HCT116 (cell line): ENCODE measurements at regions not wholly inside any gene's neighbourhood (a gene's known extent, or its start where the extent isn't known, plus 50 kb on each side); places are given as distances from the start of the nearest gene placed in this dataset.

Experiments used
- ATAC-seq: fragments of 200-7000 bp; cut with Tn5 transposase; 2 replicates; pipeline ENCODE4 v1.9.1; 2020; ENCODE audit warnings: mild to moderate bottlenecking, moderate library complexity
- BruUV-seq: library from RNA; stranded (reverse); fragments of 400-500 nt; replicated peaks from 2 replicates; lab custom pipeline; 2021; lab: Mats Ljungman, UMichigan
- CTCF ChIA-PET: fragments of 300-600 bp; sonication (Branson Sonifier 250); formaldehyde crosslinking; loops from one replicate; lab custom pipeline; 2021; ENCODE audit warnings: antibody characterized with exemption; lab: Charles Lee
- POLR2A ChIA-PET: fragments of 300-600, 350-600 bp; sonication (Branson Sonifier 250); formaldehyde crosslinking; loops from one replicate; lab custom pipeline; 2021; ENCODE audit warnings: antibody characterized with exemption; lab: Charles Lee
- RAD21 ChIA-PET, 2 experiments: fragments of 300-600 bp; sonication (Branson Sonifier 250); formaldehyde crosslinking; loops; one replicate each; lab custom pipeline; 2023; ENCODE audit warnings: low total read pairs in 2 of 2; ENCODE audit not compliant: uncharacterized antibody in 2 of 2, unreplicated experiment in 2 of 2, low non-redundant PET in 1 of 2; lab: Charles Lee
- DNase-seq: peaks from one replicate; pipeline ENCODE4 v3.0.0-alpha.2; 2010; ENCODE audit warnings: low read depth, low spot score
- H2AFZ ChIP-seq: fragments of 200-600 bp; shearing (Covaris generic), sonication (generic); 2 replicates; pipeline ENCODE4 v1.6.1; 2017; ENCODE audit warnings: low read depth, mixed run types, mixed read lengths, antibody characterized with exemption, low read length; ENCODE audit not compliant: poor library complexity, severe bottlenecking
- H3K27ac ChIP-seq: 2 replicates; pipeline ENCODE4 v1.5.1; 2012; ENCODE audit warnings: low read depth, low read length
- H3K27me3 ChIP-seq: fragments of 200-600 bp; sonication (generic); 2 replicates; pipeline ENCODE4 v1.6.1; 2016; ENCODE audit warnings: mixed run types, low read length, mixed read lengths; ENCODE audit not compliant: insufficient read depth
- H3K36me3 ChIP-seq, 2 experiments: fragments of 200-500 bp in 1 of 2; fragments of 200-600 bp in 1 of 2; sonication (Bioruptor generic) in 1 of 2; sonication (generic) in 1 of 2; 2 replicates each; pipeline versions ENCODE4 v1.5.1 to v1.6.1; 2014 to 2016; ENCODE audit warnings: low read length in 2 of 2, inconsistent platforms in 1 of 2, mixed read lengths in 1 of 2, mixed run types in 1 of 2; ENCODE audit not compliant: insufficient read depth in 2 of 2, control insufficient read depth in 1 of 2
- H3K4me1 ChIP-seq, 2 experiments: fragments of 200-600 bp in 1 of 2; sonication (generic) in 1 of 2; 2 replicates each; pipeline versions ENCODE4 v1.5.1 to v1.6.1; 2012 to 2017; ENCODE audit warnings: low read length in 2 of 2, inconsistent platforms in 1 of 2, mild to moderate bottlenecking in 1 of 2, mixed read lengths in 1 of 2, mixed run types in 1 of 2, moderate library complexity in 1 of 2; ENCODE audit not compliant: insufficient read depth in 2 of 2, control insufficient read depth in 1 of 2
- H3K4me2 ChIP-seq: fragments of 200-600 bp; sonication (generic); 2 replicates; pipeline ENCODE4 v1.6.1; 2017; ENCODE audit warnings: mixed run types, low read length, mixed read lengths
- H3K4me3 ChIP-seq, 2 experiments: fragments of 200-600 bp in 1 of 2; sonication (generic) in 1 of 2; replicated peaks in 1 of 2; 2 replicates each; pipeline ENCODE4 v1.5.1; 2011 to 2016; ENCODE audit warnings: low read length in 2 of 2, control low read depth in 1 of 2, low read depth in 1 of 2, mild to moderate bottlenecking in 1 of 2, mixed read lengths in 1 of 2, mixed run types in 1 of 2
- H3K79me2 ChIP-seq: fragments of 200-600 bp; sonication (generic); 2 replicates; pipeline ENCODE4 v1.6.1; 2017; ENCODE audit warnings: mild to moderate bottlenecking, mixed run types, low read length, moderate library complexity, mixed read lengths; ENCODE audit not compliant: insufficient read depth
- H3K9ac ChIP-seq: fragments of 200-600 bp; sonication (generic); 2 replicates; pipeline ENCODE4 v1.6.1; 2016; ENCODE audit warnings: low read length, mixed read lengths
- H3K9me2 ChIP-seq: fragments of 200-600 bp; sonication (generic), shearing (Covaris generic); 2 replicates; pipeline ENCODE4 v1.6.1; 2017; ENCODE audit warnings: mixed run types, mild to moderate bottlenecking, moderate library complexity; ENCODE audit not compliant: insufficient read depth
- H3K9me3 ChIP-seq, 2 experiments: fragments of 200-500 bp in 1 of 2; fragments of 200-600 bp in 1 of 2; sonication (Bioruptor generic) in 1 of 2; sonication (generic) in 1 of 2; 2 replicates each; pipeline ENCODE4 v1.6.1; 2014 to 2017; ENCODE audit warnings: low read length in 2 of 2, mixed read lengths in 2 of 2, inconsistent platforms in 1 of 2, low read depth in 1 of 2, mild to moderate bottlenecking in 1 of 2, mixed run types in 1 of 2, moderate library complexity in 1 of 2; ENCODE audit not compliant: control insufficient read depth in 1 of 2, insufficient read depth in 1 of 2
- H4K20me1 ChIP-seq: fragments of 200-600 bp; sonication (generic), shearing (Covaris generic); 2 replicates; pipeline ENCODE4 v1.6.1; 2017; ENCODE audit warnings: mixed run types, mild to moderate bottlenecking, moderate library complexity; ENCODE audit not compliant: insufficient read depth
- CEBPB ChIP-seq: IDR thresholded peaks from 2 replicates; pipeline ENCODE4 v1.6.1; 2012; ENCODE audit warnings: low read depth
- CTCF ChIP-seq, 3 experiments: fragments of 200-600 bp in 1 of 3; sonication (generic) in 1 of 3; IDR thresholded peaks in 2 of 3; conservative IDR thresholded peaks in 1 of 3; 2 replicates each; pipeline ENCODE4 v1.5.1; 2012 to 2017; ENCODE audit warnings: low read depth in 2 of 3, low read length in 2 of 3, antibody characterized with exemption in 1 of 3, borderline replicate concordance in 1 of 3, control low read depth in 1 of 3, mild to moderate bottlenecking in 1 of 3, mixed read lengths in 1 of 3, mixed run types in 1 of 3, moderate library complexity in 1 of 3; ENCODE audit not compliant: insufficient read depth in 1 of 3
- EGR1 ChIP-seq: IDR thresholded peaks from 2 replicates; pipeline ENCODE4 v1.6.1; 2012; ENCODE audit warnings: low read depth
- EZH2phosphoT487 ChIP-seq: fragments of 200-600 bp; IDR thresholded peaks from 2 replicates; pipeline ENCODE4 v1.6.1; 2018; ENCODE audit warnings: antibody characterized with exemption, borderline replicate concordance
- MAX ChIP-seq: IDR thresholded peaks from 2 replicates; pipeline ENCODE4 v1.6.1; 2012
- POLR2AphosphoS5 ChIP-seq: IDR thresholded peaks from 2 replicates; pipeline ENCODE4 v1.6.1; 2011; ENCODE audit warnings: mild to moderate bottlenecking, low read depth, low read length, moderate library complexity
- SP1 ChIP-seq: IDR thresholded peaks from 2 replicates; pipeline ENCODE4 v1.6.1; 2012; ENCODE audit warnings: low read depth
- YY1 ChIP-seq: IDR thresholded peaks from 2 replicates; pipeline ENCODE4 v1.6.1; 2011; ENCODE audit warnings: low read length, low read depth, moderate library complexity, mild to moderate bottlenecking; ENCODE audit not compliant: insufficient replicate concordance; ENCODE audit errors: extremely low read depth
- intact Hi-C: fragments of 100-400 bp; cut with micrococcal nuclease; formaldehyde crosslinking; loops from 2 replicates; pipeline ENCODE4 v1.10.0; 2022
- TF ChIP-seq, protein P1 (sequence below): IDR thresholded peaks from 2 replicates; pipeline ENCODE4 v1.6.1; 2011; ENCODE audit warnings: mild to moderate bottlenecking, low read length, moderate library complexity; ENCODE audit not compliant: insufficient replicate concordance; ENCODE audit errors: extremely low read depth

- POLR2A ChIA-PET, result no interaction called here
- Histone ChIP-seq H3K4me3 (no peak overlapping the region), H3K9ac (no peak overlapping the region), H2AFZ (no peak overlapping the region), H3K27me3 (no peaks in the 10 kb centered on the region), H4K20me1 (no peaks in the 10 kb centered on the region), H3K9me2 (no peaks in the 10 kb centered on the region), H3K9me3 (peaks cover 0 to 13% of the 10 kb centered on the region in 2 experiments; a peak in 1 of 4 replicates), H3K4me2 (no peak overlapping the region), H3K36me3 (no peaks in the 10 kb centered on the region), H3K79me2 (no peaks in the 10 kb centered on the region), H3K27ac (no peak overlapping the region), H3K4me1 (no peaks in the 10 kb centered on the region)
- TF ChIP-seq CTCF (IDR thresholded peaks at IDR 0.05 in 2 of 3, conservative IDR thresholded peaks at IDR 0.05 in 1 of 3; ENCODE audit: borderline replicate concordance in 1 of 3, insufficient read depth in 1 of 3, low read depth in 2 of 3, low read length in 2 of 3), result no peak
- TF ChIP-seq, protein P1, sequence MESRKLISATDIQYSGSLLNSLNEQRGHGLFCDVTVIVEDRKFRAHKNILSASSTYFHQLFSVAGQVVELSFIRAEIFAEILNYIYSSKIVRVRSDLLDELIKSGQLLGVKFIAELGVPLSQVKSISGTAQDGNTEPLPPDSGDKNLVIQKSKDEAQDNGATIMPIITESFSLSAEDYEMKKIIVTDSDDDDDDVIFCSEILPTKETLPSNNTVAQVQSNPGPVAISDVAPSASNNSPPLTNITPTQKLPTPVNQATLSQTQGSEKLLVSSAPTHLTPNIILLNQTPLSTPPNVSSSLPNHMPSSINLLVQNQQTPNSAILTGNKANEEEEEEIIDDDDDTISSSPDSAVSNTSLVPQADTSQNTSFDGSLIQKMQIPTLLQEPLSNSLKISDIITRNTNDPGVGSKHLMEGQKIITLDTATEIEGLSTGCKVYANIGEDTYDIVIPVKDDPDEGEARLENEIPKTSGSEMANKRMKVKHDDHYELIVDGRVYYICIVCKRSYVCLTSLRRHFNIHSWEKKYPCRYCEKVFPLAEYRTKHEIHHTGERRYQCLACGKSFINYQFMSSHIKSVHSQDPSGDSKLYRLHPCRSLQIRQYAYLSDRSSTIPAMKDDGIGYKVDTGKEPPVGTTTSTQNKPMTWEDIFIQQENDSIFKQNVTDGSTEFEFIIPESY, result no peak
- no peak for TF ChIP-seq SP1
- TF ChIP-seq CEBPB, result no peak
- no peak for TF ChIP-seq EGR1
- no peak for TF ChIP-seq MAX
- no peak for TF ChIP-seq YY1
- no peak for TF ChIP-seq POLR2AphosphoS5
- TF ChIP-seq EZH2phosphoT487, result no peak
- CTCF ChIA-PET, result no interaction called here
- ATAC-seq (no peak), DNase-seq (no peak)
- intact Hi-C loops, result no loop called here
- no TSS peak for BruUV-seq
- RAD21 ChIA-PET, result no interaction called here
Observed at GRCh38 chr4:13981499-13981898, 354.0 kb upstream of the BOD1L1 start.
